ENCODE measurements at regions not wholly inside any gene's neighbourhood (a gene's known extent, or its start where the extent isn't known, plus 50 kb on each side); places are given as distances from the start of the nearest gene placed in this dataset.

DNA sequence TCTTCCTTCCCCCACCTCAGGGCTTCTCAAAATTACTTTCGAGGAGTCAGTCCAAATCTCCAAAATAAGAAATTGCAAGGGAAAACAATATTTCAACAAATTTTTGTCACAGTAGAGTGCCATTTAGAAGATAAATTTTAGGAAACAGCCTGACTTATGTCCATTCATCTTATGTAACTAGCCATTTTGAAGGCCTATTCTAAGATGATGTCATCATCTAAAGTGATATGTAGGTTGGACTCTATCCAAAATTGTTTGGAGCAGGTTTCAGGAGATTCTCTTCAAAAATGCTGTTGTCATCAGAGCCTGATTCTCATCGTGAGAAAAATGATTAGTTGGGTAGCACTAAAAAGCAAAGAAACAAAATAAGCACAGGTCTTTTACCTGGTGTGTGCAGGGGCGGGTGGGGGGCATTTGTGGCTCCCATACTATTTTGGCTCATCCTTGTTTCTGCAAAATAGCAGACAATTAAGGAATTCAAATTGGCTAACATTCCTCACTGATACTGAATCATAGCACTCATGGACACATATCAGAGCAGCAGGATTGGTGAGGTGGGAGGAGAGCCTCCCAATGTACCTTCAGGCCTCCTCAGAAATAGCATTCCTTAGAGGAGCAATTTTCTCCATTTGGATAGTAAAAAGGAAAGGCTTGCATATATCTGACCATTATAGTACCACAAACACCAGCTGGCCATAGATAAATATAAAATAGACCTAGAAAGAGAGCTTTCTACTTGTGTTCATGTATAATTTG is 360.9 kb upstream of the NAV3 start:
- no peak for TF ChIP-seq CTCF (IDR thresholded peaks at IDR 0.05; ENCODE audit: borderline replicate concordance, extremely low read depth, low read length, poor library complexity, severe bottlenecking)
- no peak for TF ChIP-seq EZH2 (IDR thresholded peaks at IDR 0.05; ENCODE audit: borderline replicate concordance, low read depth, low read length, severe bottlenecking)
